Nephron progenitor cell (in vitro differentiated cells): ENCODE measurements at regions not wholly inside any gene's neighbourhood (a gene's known extent, or its start where the extent isn't known, plus 50 kb on each side); places are given as distances from the start of the nearest gene placed in this dataset.
A peak's percentile ranks its signal among the peaks of the same experiment; 100 is the strongest.

Experiments
- DNase-seq: peaks from one replicate; pipeline ENCODE4 v3.0.0; 2021
- H3K27ac Mint-ChIP-seq: 2 replicates; pipeline ENCODE4 v1.8.0; 2021; ENCODE audit warnings: mild to moderate bottlenecking, moderate library complexity, mixed read lengths
- H3K27me3 Mint-ChIP-seq: 2 replicates; pipeline ENCODE4 v1.8.0; 2021; ENCODE audit warnings: mild to moderate bottlenecking, low read depth, mixed read lengths; ENCODE audit not compliant: poor library complexity
- H3K36me3 Mint-ChIP-seq: 2 replicates; pipeline ENCODE4 v1.8.0; 2021; ENCODE audit warnings: low read depth, mixed read lengths
- H3K4me1 Mint-ChIP-seq: 2 replicates; pipeline ENCODE4 v1.8.0; 2021; ENCODE audit warnings: mixed read lengths
- H3K4me3 Mint-ChIP-seq: 2 replicates; pipeline ENCODE4 v1.8.0; 2021; ENCODE audit warnings: mild to moderate bottlenecking, moderate library complexity, mixed read lengths
- H3K9me3 Mint-ChIP-seq: 2 replicates; pipeline ENCODE4 v1.8.0; 2021; ENCODE audit warnings: mild to moderate bottlenecking, moderate library complexity, mixed read lengths
- TF ChIP-seq, protein P1 (sequence below): fragments of 200-600 bp; sonication (generic); IDR thresholded peaks from 2 replicates; pipeline ENCODE4 v1.5.0; 2021; ENCODE audit warnings: antibody characterized with exemption

DNA sequence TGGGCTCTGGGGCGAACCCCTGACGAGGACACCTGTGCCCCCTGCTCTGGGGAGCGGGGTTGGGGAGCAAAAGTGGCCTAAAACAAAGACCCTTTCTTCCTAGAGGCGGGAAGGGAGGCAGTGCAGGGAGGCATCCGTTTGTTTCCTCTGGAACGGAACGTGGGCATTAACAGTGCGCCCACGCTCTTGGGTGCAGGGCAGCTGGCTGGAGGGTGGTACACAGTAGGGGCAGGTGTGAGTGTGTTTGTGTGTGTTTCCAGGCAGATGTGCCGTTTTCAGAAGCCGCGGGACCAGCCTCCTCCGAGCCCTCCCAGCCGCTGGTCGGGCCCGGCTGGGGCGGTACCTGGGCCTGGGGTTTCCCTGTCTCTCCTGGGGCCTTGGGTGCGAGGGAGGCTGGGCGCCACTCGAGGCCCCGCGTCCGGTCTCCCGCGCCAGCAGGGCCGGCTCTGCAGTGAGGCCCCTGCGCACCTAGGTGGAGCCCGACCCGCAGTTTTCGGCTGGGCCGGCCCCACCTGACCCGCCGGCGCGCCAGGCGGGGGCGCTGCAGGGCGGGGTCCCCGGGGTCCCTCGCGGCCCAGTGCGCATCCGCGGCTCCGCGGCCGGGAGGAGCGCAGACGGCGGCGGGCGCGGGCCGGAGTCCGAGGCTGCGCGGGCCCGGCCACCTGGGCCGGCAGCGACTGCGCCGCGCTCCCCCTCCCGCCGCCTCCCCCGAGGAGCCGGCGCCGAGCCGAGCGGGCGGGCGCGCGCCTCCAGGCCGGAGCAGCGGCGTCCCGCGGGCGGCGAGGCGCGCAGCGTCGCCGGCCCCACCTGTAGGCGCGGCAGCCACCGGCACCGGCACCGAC is 1252.7 kb downstream of the BRD1 start:
- Mint-ChIP-seq H3K27me3 (peaks cover 33% of the 10 kb centered on the region), H3K4me1 (peaks cover 16% of the 10 kb centered on the region), H3K36me3 (peaks cover 14% of the 10 kb centered on the region), H3K4me3 (peak overlapping the region; percentile 80), H3K27ac (no peak overlapping the region), H3K9me3 (peaks cover 26% of the 10 kb centered on the region)
- peak; percentile 86 for DNase-seq
- TF ChIP-seq, protein P1, sequence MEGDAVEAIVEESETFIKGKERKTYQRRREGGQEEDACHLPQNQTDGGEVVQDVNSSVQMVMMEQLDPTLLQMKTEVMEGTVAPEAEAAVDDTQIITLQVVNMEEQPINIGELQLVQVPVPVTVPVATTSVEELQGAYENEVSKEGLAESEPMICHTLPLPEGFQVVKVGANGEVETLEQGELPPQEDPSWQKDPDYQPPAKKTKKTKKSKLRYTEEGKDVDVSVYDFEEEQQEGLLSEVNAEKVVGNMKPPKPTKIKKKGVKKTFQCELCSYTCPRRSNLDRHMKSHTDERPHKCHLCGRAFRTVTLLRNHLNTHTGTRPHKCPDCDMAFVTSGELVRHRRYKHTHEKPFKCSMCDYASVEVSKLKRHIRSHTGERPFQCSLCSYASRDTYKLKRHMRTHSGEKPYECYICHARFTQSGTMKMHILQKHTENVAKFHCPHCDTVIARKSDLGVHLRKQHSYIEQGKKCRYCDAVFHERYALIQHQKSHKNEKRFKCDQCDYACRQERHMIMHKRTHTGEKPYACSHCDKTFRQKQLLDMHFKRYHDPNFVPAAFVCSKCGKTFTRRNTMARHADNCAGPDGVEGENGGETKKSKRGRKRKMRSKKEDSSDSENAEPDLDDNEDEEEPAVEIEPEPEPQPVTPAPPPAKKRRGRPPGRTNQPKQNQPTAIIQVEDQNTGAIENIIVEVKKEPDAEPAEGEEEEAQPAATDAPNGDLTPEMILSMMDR, result peak; percentile 46

DNA sequence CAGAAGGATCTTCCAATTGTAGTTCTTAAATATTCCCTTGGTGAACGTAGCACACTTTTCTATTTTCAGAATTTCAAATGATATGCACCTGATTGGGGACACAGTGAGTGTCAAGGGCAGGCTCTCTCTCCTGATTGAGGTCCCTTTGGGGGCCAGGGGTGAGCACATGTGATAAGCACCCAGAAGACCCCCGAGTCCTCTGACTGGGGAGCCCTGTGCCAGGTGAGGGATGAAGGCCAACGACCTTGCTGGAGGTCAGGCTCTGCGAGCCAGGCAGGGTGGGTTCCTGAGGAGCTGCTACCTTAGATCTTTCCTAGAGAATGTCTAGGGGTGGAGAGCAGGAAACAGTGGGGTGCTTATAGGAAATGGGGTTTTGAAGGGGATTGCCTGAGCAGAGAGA is 1253.9 kb downstream of the BRD1 start:
- H3K4me1 Mint-ChIP-seq, result peaks cover 9% of the 10 kb centered on the region
- TF ChIP-seq, protein P1, result no peak
- H3K36me3 Mint-ChIP-seq, result peaks cover 17% of the 10 kb centered on the region
- no peak overlapping the region for H3K27ac Mint-ChIP-seq
- DNase-seq, result no peak
- H3K27me3 Mint-ChIP-seq, result peaks cover 27% of the 10 kb centered on the region
- peak overlapping the region; percentile 55 for H3K4me3 Mint-ChIP-seq
- H3K9me3 Mint-ChIP-seq, result peaks cover 29% of the 10 kb centered on the region

DNA sequence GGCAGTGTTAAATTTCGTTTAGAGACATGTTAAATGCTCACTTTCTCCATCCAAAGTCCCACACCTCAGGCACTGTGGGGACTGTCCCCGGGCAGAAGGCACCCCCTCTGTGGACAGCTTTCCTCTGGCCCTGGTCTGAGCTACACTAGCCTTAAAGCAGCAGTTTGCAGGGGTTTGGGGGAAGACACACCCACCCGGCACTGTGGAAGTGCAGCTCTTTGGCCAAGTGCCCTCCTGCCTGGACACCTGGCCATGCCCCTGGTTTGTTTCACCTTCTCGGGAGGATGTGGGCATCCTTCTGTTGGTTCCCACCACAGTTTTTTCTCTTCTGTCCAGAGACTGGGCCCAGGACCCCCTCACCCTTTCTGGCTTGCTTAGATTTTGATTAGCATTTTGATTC is 1254.7 kb downstream of the BRD1 start:
- Mint-ChIP-seq H3K36me3 (peaks cover 17% of the 10 kb centered on the region), H3K4me3 (no peak overlapping the region), H3K27ac (no peak overlapping the region), H3K27me3 (peaks cover 22% of the 10 kb centered on the region), H3K9me3 (peaks cover 29% of the 10 kb centered on the region), H3K4me1 (peaks cover 3% of the 10 kb centered on the region)
- TF ChIP-seq, protein P1, result no peak
- no peak for DNase-seq

DNA sequence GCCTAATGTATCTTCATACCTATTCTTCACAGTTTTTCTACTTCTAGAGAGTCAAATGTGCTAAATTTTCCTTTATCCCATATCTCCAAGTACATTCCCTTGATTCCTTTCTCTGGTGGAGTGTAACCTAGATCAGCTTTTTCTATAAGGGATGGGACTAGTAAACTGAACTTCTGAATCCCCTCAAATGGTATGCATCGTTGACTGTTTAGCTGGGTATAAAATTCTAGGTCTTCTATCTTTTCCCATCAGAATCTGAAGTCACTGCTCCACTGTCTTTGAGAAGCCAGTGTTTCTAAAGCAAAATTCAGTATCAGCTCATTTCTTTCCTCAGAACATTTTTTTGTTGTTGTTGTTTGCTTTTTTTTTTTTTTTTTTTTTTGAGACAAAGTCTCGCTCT is 1256.8 kb downstream of the BRD1 start:
- TF ChIP-seq, protein P1, result no peak
- no peak overlapping the region for H3K4me3 Mint-ChIP-seq
- H3K9me3 Mint-ChIP-seq, result peaks cover 29% of the 10 kb centered on the region
- no peak for DNase-seq
- H3K4me1 Mint-ChIP-seq, result no peaks in the 10 kb centered on the region
- H3K36me3 Mint-ChIP-seq, result peaks cover 17% of the 10 kb centered on the region
- H3K27ac Mint-ChIP-seq, result no peak overlapping the region
- peaks cover 20% of the 10 kb centered on the region for H3K27me3 Mint-ChIP-seq

DNA sequence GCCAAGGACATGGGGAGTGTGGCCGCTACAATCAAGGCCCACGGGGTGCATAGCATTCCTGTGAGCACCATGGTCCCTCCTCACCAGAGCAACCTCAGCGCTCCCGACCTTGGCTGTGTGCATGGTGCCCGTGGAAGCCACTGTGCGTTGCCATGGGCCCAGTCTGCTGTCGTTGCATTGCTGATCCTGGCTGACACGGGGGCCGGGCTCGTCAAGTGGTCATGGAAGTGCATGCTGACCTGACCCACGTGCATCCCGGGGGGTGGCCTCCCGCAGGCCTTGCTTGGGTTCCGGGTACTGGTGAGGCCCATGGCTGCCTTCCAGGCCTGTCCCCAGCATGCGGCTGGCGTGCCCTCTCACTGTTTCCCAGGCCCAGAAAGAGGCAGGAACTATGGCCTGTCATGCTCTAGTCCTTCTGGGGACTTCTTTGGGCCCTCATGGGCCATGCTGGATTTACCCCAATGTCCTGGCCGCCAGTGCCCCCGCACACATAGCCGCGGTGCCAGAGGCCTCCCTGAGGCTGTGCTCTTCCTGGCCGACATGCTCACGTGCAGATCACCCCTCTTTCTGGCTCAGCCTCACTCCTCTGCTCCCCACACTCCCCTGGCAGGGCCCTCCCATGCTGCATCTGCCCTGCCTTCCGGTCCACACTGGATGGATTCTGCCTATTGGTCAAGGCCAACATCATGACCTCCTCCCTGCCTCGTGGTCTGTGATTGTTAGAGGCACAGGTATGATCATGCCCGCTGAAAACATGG is 1258.0 kb downstream of the BRD1 start:
- DNase-seq, result no peak
- TF ChIP-seq, protein P1, result no peak
- Mint-ChIP-seq H3K36me3 (peaks cover 17% of the 10 kb centered on the region), H3K4me3 (no peak overlapping the region), H3K27me3 (peaks cover 20% of the 10 kb centered on the region), H3K27ac (no peak overlapping the region), H3K9me3 (peaks cover 29% of the 10 kb centered on the region), H3K4me1 (no peaks in the 10 kb centered on the region)
